ENCODE measurements at regions not wholly inside any gene's neighbourhood (a gene's known extent, or its start where the extent isn't known, plus 50 kb on each side); places are given as distances from the start of the nearest gene placed in this dataset.
"Not testable (repeated sequence)": the region's sequence is repeated elsewhere in the genome, so short reads cannot be mapped to it uniquely, and the experiment has no call there.

DNA sequence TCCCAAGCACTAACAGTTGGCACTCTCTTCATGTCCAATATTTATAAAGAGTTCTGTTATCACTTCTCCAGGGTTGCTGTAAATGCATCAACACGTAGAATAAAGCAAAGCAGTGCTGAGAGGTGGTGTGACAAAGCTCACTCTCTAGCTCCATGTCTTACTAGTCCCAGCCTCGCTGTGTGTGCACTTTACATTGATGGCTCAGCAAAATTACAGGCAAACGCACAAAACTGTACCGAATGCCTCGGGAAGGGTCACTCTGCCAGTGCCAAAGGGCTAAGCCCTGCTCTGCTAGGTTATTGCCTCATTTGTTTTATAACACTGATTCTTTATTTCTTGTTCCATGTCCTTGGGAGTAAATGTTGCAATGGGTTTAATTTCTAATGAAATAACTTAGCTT, 1005.9 kb upstream of the WWC1 start:
- Histone ChIP-seq H3K9ac (ENCODE audit: low read depth, low read length) (no peak overlapping the region), H3K9me3 (replicated peaks; ENCODE audit: low read length) (no peaks in the 10 kb centered on the region), H3K4me1 (ENCODE audit: control insufficient read depth, insufficient read depth, low read length) (no peaks in the 10 kb centered on the region), H3K27me3 (ENCODE audit: control insufficient read depth, insufficient read depth, low read length) (no peaks in the 10 kb centered on the region), H3K36me3 (ENCODE audit: insufficient read depth, low read length) (no peaks in the 10 kb centered on the region), H3K4me3 (ENCODE audit: low read length) (no peak overlapping the region), H3K4me2 (ENCODE audit: low read length) (no peak overlapping the region)

DNA sequence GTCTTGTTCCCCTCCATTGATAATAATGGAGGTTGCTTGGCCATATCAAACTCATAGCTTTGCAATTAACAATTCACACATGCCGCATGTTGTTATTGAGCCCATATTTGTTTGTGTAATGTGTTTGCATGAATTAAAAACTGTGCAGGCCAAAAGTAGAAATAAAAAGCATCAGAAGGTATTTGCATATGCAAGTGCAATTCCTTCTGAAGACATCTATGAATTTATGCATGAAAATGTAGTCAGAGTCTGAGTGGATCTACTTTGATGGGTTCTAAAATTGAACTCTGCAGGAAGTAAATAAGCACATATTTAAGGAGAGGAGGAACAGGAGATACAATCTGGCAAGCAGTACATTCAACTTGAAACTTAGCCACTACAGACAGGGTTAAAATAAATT, 1004.6 kb upstream of the WWC1 start:
- H3K9me3 ChIP-seq (replicated peaks; ENCODE audit: low read length) = no peaks in the 10 kb centered on the region
- H3K36me3 ChIP-seq (ENCODE audit: insufficient read depth, low read length) = no peaks in the 10 kb centered on the region
- no peaks in the 10 kb centered on the region for H3K27me3 ChIP-seq (ENCODE audit: control insufficient read depth, insufficient read depth, low read length)
- H3K9ac ChIP-seq (ENCODE audit: low read depth, low read length) = no peak overlapping the region
- H3K4me1 ChIP-seq (ENCODE audit: control insufficient read depth, insufficient read depth, low read length) = no peaks in the 10 kb centered on the region
- H3K4me2 ChIP-seq (ENCODE audit: low read length) = no peak overlapping the region
- H3K4me3 ChIP-seq (ENCODE audit: low read length) = no peak overlapping the region

DNA sequence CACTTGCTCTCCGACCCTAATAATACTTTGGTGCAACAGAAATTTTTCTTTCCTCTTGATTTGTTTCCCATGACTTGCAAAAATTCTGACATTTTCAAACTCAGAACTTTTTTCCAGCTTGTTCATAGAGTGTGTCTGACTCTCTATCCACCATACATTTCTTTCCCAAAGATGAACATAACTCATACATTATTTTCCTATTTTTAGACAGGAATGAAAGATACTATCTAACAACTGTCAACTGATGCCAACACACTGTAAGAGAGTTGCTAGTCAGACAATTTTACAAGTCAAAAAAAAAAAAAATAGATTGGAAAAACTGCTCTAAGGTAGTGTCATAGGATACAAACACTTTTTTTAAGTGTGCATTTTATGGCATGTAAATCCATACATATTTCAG, 1001.0 kb upstream of the WWC1 start:
- no peaks in the 10 kb centered on the region for H3K9me3 ChIP-seq (replicated peaks; ENCODE audit: low read length)
- H3K36me3 ChIP-seq (ENCODE audit: insufficient read depth, low read length) = no peaks in the 10 kb centered on the region
- H3K27me3 ChIP-seq (ENCODE audit: control insufficient read depth, insufficient read depth, low read length) = no peaks in the 10 kb centered on the region
- no peak overlapping the region for H3K4me2 ChIP-seq (ENCODE audit: low read length)
- no peak overlapping the region for H3K4me3 ChIP-seq (ENCODE audit: low read length)
- peaks cover 10% of the 10 kb centered on the region for H3K4me1 ChIP-seq (ENCODE audit: control insufficient read depth, insufficient read depth, low read length)
- H3K9ac ChIP-seq (ENCODE audit: low read depth, low read length) = no peak overlapping the region

DNA sequence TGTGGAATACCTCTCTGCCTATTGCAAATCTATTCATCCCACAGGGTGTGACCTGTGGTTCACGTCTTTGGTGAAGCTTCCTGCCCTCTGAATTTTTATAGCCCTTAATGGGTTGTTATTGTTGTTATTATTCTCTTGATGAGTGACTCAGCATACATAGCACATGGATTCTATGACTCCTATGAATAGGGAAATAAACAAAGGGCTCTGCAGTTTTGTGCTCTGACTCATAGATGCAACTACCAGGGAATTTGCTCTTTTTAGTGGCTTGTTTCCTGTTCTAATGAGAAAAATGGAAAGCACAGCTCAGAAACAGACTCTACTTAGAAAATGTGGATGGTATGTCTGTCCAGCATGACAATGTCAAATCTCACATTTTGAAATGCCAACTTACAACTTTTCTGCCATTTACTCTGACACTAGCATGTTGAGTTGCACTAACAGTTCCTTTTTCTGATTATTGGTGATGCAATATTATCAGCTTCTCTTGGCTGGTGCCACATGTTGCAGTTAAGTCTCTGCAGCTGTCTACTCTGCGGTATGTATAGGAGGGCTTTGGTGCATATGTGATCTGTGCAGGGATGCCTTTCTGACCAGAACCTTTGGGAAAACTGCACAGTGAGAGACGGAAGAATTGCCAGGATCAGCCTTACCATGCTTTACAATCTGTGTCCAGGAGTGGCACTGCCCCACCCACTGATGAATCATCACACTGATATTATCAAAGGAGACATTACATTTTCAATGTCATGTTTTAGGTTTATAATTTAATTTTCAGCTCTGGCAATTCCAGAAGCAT, 996.4 kb upstream of the WWC1 start:
- H3K4me3 ChIP-seq (ENCODE audit: low read length) = peak overlapping the region; percentile 48
- H3K4me1 ChIP-seq (ENCODE audit: control insufficient read depth, insufficient read depth, low read length) = peaks cover 18% of the 10 kb centered on the region
- H3K4me2 ChIP-seq (ENCODE audit: low read length) = peak overlapping the region; percentile 75
- H3K27me3 ChIP-seq (ENCODE audit: control insufficient read depth, insufficient read depth, low read length) = no peaks in the 10 kb centered on the region
- H3K36me3 ChIP-seq (ENCODE audit: insufficient read depth, low read length) = no peaks in the 10 kb centered on the region
- no peak overlapping the region for H3K9ac ChIP-seq (ENCODE audit: low read depth, low read length)
- no peaks in the 10 kb centered on the region for H3K9me3 ChIP-seq (replicated peaks; ENCODE audit: low read length)

DNA sequence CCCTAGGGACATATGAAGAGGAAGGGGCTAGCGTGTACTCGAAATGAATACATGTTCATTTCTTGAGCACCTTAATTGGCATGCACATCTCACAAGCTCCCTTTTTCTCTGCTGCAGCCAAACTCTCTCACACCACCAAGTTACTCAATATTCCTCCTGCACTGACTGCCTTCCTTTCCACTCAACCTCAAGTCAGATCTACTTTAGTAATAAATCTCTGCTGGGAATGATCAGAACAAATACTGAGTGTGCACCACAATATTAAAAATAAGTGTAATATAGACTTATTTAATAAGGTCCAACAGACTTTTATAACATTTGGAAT, 995.8 kb upstream of the WWC1 start:
- Histone ChIP-seq H3K27me3 (ENCODE audit: control insufficient read depth, insufficient read depth, low read length) (no peaks in the 10 kb centered on the region), H3K9me3 (replicated peaks; ENCODE audit: low read length) (no peaks in the 10 kb centered on the region), H3K4me3 (ENCODE audit: low read length) (no peak overlapping the region), H3K36me3 (ENCODE audit: insufficient read depth, low read length) (no peaks in the 10 kb centered on the region), H3K9ac (ENCODE audit: low read depth, low read length) (no peak overlapping the region), H3K4me2 (ENCODE audit: low read length) (peak overlapping the region; percentile 75), H3K4me1 (ENCODE audit: control insufficient read depth, insufficient read depth, low read length) (peaks cover 18% of the 10 kb centered on the region)

DNA sequence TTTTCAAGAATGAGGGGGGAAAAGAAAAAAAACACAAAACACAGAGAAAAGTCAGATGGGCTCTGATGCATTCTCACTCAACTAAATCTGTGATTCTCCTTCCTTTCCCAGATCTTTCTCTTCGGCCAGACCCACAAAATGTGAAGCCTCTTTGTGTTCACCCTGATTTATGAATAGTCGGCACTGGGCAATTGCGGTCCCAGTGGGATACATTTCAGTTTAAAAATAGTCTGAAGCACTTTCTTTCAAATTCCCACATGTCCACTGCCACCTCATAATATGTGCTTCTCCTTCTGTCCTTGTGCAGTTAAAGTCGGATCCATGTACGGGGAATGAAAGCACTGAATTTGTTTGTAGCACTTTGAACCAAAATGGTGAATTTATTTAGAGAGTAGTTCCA, 995.4 kb upstream of the WWC1 start:
- H3K27me3 ChIP-seq (ENCODE audit: control insufficient read depth, insufficient read depth, low read length) = no peaks in the 10 kb centered on the region
- H3K36me3 ChIP-seq (ENCODE audit: insufficient read depth, low read length) = no peaks in the 10 kb centered on the region
- no peaks in the 10 kb centered on the region for H3K9me3 ChIP-seq (replicated peaks; ENCODE audit: low read length)
- H3K9ac ChIP-seq (ENCODE audit: low read depth, low read length) = no peak overlapping the region
- no peak overlapping the region for H3K4me2 ChIP-seq (ENCODE audit: low read length)
- peaks cover 18% of the 10 kb centered on the region for H3K4me1 ChIP-seq (ENCODE audit: control insufficient read depth, insufficient read depth, low read length)
- no peak overlapping the region for H3K4me3 ChIP-seq (ENCODE audit: low read length)

DNA sequence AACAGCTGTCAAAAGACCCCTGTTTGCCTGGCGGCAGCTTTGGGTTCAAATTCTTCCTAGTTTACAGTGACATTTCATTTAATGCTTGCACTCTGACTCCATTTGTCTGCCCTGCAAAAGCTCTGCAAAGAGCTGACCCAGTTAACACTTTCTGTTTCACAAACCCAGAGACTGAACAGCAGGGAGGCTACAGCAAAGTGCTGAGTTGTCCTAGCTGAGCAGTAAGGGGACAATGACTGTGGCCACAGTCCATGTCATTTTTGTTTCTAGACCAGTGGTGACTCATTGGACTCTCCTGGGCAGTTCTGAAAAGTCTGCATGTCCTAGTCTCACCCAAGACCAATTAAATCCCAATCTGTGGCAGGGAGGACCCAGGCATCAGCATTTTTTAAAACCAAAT, 994.8 kb upstream of the WWC1 start:
- H3K4me3 ChIP-seq (ENCODE audit: low read length) = no peak overlapping the region
- no peak overlapping the region for H3K4me2 ChIP-seq (ENCODE audit: low read length)
- H3K36me3 ChIP-seq (ENCODE audit: insufficient read depth, low read length) = no peaks in the 10 kb centered on the region
- H3K4me1 ChIP-seq (ENCODE audit: control insufficient read depth, insufficient read depth, low read length) = peaks cover 18% of the 10 kb centered on the region
- H3K27me3 ChIP-seq (ENCODE audit: control insufficient read depth, insufficient read depth, low read length) = no peaks in the 10 kb centered on the region
- H3K9ac ChIP-seq (ENCODE audit: low read depth, low read length) = no peak overlapping the region
- H3K9me3 ChIP-seq (replicated peaks; ENCODE audit: low read length) = no peaks in the 10 kb centered on the region

DNA sequence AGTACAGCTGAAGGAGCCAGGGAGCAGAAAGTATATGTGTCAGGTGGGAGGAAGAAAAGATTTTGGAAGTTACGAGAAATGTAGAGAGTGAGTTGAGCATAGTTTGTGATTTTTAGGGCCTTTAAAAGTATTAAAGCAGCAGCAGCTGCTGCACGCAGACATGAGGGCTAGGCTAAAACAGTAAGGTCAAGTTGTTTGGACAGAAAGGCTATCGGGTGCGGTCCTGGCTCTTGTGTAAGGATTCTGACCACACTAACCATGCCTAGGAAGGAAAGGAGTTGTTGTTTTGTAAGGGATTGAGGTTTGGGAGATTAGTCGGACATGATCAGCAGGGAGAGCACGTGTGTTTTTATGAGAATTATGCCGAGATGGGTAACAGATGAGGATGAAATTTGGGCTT, 991.6 kb upstream of the WWC1 start:
- H3K9ac ChIP-seq (ENCODE audit: low read depth, low read length); H3K4me3 ChIP-seq (ENCODE audit: low read length); H3K9me3 ChIP-seq (replicated peaks; ENCODE audit: low read length); H3K27me3 ChIP-seq (ENCODE audit: control insufficient read depth, insufficient read depth, low read length); H3K4me2 ChIP-seq (ENCODE audit: low read length); H3K36me3 ChIP-seq (ENCODE audit: insufficient read depth, low read length): not testable (repeated sequence)
- H3K4me1 ChIP-seq (ENCODE audit: control insufficient read depth, insufficient read depth, low read length) = peaks cover 13% of the 10 kb centered on the region

DNA sequence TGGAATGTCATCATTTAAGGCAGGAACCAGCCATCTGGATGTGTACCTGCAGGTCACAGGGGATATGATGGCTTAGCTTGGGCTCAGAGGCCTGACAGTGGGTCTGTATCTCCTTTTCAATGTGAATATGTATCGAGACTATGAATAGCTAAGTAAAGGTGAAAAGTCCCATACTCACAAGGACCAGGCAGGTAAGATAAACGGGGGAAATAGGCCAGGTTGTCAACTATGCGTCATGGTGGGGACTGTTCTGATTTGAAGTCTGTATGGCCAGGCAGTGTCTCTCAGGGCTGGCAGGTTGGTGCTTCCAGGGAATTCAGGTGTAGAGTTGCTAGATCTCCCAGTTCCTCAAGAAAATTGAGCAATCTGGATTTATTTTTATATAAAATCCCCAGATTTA, 987.9 kb upstream of the WWC1 start:
- Histone ChIP-seq H3K9ac (ENCODE audit: low read depth, low read length) (no peak overlapping the region), H3K4me2 (ENCODE audit: low read length) (no peak overlapping the region), H3K27me3 (ENCODE audit: control insufficient read depth, insufficient read depth, low read length) (peaks cover 12% of the 10 kb centered on the region), H3K4me1 (ENCODE audit: control insufficient read depth, insufficient read depth, low read length) (no peaks in the 10 kb centered on the region), H3K4me3 (ENCODE audit: low read length) (no peak overlapping the region), H3K9me3 (replicated peaks; ENCODE audit: low read length) (peaks cover 4% of the 10 kb centered on the region), H3K36me3 (ENCODE audit: insufficient read depth, low read length) (no peaks in the 10 kb centered on the region)

DNA sequence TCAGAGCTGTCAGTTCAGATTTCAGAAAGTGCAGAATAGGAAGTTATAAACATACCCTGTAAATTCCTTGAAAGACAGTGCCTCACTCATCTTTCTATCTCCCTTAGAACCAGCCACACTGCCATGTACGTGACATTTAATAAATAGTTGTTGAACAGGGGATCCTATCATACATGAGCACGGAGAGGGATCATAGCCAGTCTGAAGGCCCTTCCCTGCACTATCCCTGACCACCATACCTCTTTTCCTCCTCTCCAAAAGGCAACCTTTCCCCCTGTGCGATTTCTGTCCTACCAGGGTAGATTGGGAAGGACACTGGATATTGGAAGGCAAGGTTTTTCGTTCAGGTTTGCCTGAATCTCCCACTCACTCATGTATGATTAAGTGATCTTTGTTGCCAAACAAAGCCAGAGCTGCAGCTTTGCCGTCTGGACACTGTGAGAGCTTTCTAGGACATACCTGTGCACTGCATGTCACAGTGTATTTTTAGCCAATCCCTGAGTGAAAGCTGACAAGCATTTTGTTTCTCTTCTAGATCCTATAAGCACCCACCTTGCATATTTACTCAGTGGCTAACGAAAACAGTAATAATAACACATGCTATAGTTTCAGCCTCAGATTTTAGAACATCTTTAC, 986.5 kb upstream of the WWC1 start:
- H3K9me3 ChIP-seq (replicated peaks; ENCODE audit: low read length) = peaks cover 4% of the 10 kb centered on the region
- no peak overlapping the region for H3K9ac ChIP-seq (ENCODE audit: low read depth, low read length)
- H3K4me2 ChIP-seq (ENCODE audit: low read length) = no peak overlapping the region
- H3K27me3 ChIP-seq (ENCODE audit: control insufficient read depth, insufficient read depth, low read length) = peaks cover 12% of the 10 kb centered on the region
- no peaks in the 10 kb centered on the region for H3K4me1 ChIP-seq (ENCODE audit: control insufficient read depth, insufficient read depth, low read length)
- no peak overlapping the region for H3K4me3 ChIP-seq (ENCODE audit: low read length)
- H3K36me3 ChIP-seq (ENCODE audit: insufficient read depth, low read length) = no peaks in the 10 kb centered on the region

DNA sequence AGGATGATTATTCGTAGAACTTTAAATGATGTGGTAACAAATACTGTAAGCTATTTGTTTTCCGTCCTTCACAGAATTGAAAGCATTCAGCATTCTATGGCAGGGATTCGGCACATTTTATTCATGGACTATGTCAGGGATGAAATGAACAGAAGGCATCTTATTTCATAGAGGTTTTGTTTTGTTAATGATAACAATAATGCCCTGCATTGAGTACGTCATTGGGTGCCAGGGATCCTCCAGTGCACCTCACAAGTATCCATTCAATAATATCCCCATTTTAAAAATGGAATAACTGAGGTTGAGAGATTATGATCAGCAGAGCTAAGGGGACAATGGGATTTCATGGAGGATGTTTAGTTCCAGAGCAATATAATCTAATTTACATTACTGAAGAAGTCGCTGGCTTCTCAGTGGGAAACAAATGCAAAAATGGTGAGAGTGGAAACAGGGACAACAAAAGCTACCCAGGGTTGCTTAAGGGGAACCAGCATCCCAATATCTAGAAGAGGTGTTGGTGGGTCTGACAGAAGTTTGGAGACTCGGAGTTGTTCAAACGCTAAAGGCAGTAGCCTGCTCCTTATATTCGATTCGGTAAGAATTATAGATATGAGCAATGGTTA, 985.7 kb upstream of the WWC1 start:
- H3K4me1 ChIP-seq (ENCODE audit: control insufficient read depth, insufficient read depth, low read length) = no peaks in the 10 kb centered on the region
- H3K27me3 ChIP-seq (ENCODE audit: control insufficient read depth, insufficient read depth, low read length) = peaks cover 12% of the 10 kb centered on the region
- H3K4me2 ChIP-seq (ENCODE audit: low read length) = no peak overlapping the region
- H3K9me3 ChIP-seq (replicated peaks; ENCODE audit: low read length) = peaks cover 4% of the 10 kb centered on the region
- H3K4me3 ChIP-seq (ENCODE audit: low read length) = no peak overlapping the region
- no peak overlapping the region for H3K9ac ChIP-seq (ENCODE audit: low read depth, low read length)
- no peaks in the 10 kb centered on the region for H3K36me3 ChIP-seq (ENCODE audit: insufficient read depth, low read length)

DNA sequence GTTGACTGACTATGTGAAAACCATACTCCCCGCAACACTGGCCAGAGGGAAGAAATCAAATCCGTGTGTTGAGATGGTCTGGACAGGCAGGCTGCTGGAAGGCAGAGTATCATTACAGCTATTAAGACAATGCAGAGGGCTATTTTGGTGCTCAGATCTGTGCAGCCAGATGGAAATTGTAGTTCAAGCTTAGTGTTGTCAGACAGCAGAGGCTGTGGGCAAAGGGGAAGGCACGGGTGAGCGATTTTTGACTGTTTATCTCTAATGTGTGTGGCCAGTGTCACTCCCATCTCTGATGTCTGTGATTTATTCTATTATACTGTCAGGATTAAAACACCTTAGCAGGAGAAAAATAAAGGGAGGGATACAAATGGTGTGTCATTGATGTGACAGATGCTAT, 984.4 kb upstream of the WWC1 start:
- H3K9ac ChIP-seq (ENCODE audit: low read depth, low read length) = no peak overlapping the region
- peaks cover 4% of the 10 kb centered on the region for H3K9me3 ChIP-seq (replicated peaks; ENCODE audit: low read length)
- H3K4me1 ChIP-seq (ENCODE audit: control insufficient read depth, insufficient read depth, low read length) = no peaks in the 10 kb centered on the region
- H3K4me2 ChIP-seq (ENCODE audit: low read length) = no peak overlapping the region
- H3K36me3 ChIP-seq (ENCODE audit: insufficient read depth, low read length) = no peaks in the 10 kb centered on the region
- peaks cover 12% of the 10 kb centered on the region for H3K27me3 ChIP-seq (ENCODE audit: control insufficient read depth, insufficient read depth, low read length)
- no peak overlapping the region for H3K4me3 ChIP-seq (ENCODE audit: low read length)
